WERI-Rb-1 (cell line): ENCODE measurements at regions not wholly inside any gene's neighbourhood (a gene's known extent, or its start where the extent isn't known, plus 50 kb on each side); places are given as distances from the start of the nearest gene placed in this dataset.
A peak's percentile ranks its signal among the peaks of the same experiment; 100 is the strongest.

Experiments
- DNase-seq: peaks from one replicate; pipeline ENCODE4 v3.0.0-alpha.2; 2020
- H3K27ac ChIP-seq: fragments of 250-450 bp; sonication (Bioruptor Pico); 2 replicates; pipeline ENCODE4 v1.5.1; 2020; ENCODE audit warnings: mild to moderate bottlenecking, moderate library complexity
- H3K27me3 ChIP-seq: fragments of 250-450 bp; sonication (Bioruptor Pico); 2 replicates; pipeline ENCODE4 v1.5.1; 2021; ENCODE audit warnings: mild to moderate bottlenecking, low read depth, moderate library complexity; ENCODE audit not compliant: insufficient read depth, severe bottlenecking
- H3K36me3 ChIP-seq: fragments of 250-450 bp; sonication (Bioruptor Pico); 2 replicates; pipeline ENCODE4 v1.5.1; 2020; ENCODE audit warnings: mild to moderate bottlenecking, moderate library complexity
- H3K4me3 ChIP-seq: 2 replicates; pipeline ENCODE4 v1.5.1; 2011; ENCODE audit warnings: low read depth, mild to moderate bottlenecking, control low read depth, low read length
- H3K9me3 ChIP-seq: fragments of 250-450 bp; sonication (Bioruptor Pico); 2 replicates; pipeline ENCODE4 v1.5.1; 2021; ENCODE audit warnings: mild to moderate bottlenecking, moderate library complexity; ENCODE audit not compliant: severe bottlenecking
- CTCF ChIP-seq: IDR thresholded peaks from 2 replicates; pipeline ENCODE4 v1.5.1; 2011; ENCODE audit warnings: low read depth, mild to moderate bottlenecking, control low read depth, inconsistent platforms, low read length

GRCh38 chr22:44438481-44439131, 59.4 kb downstream of the RTL6 start:
- no peak for DNase-seq
- no peak overlapping the region for H3K4me3 ChIP-seq
- H3K27me3 ChIP-seq, result no peaks in the 10 kb centered on the region
- no peak for TF ChIP-seq CTCF
- no peaks in the 10 kb centered on the region for H3K36me3 ChIP-seq
- no peak overlapping the region for H3K27ac ChIP-seq
- no peaks in the 10 kb centered on the region for H3K9me3 ChIP-seq

GRCh38 chr22:44438056-44438455, 60.0 kb downstream of the RTL6 start:
- Histone ChIP-seq H3K9me3 (no peaks in the 10 kb centered on the region), H3K27ac (no peak overlapping the region), H3K4me3 (no peak overlapping the region), H3K27me3 (no peaks in the 10 kb centered on the region), H3K36me3 (no peaks in the 10 kb centered on the region)
- peak; percentile 76 for TF ChIP-seq CTCF
- peak; percentile 53 for DNase-seq

- no peak for TF ChIP-seq CTCF
Observed at GRCh38 chr22:44437216-44438055, 60.6 kb downstream of the RTL6 start.

GRCh38 chr22:44436736-44437135, 61.3 kb downstream of the RTL6 start:
- TF ChIP-seq CTCF, result no peak
- Histone ChIP-seq H3K9me3 (no peaks in the 10 kb centered on the region), H3K4me3 (no peak overlapping the region), H3K27me3 (no peaks in the 10 kb centered on the region), H3K27ac (no peak overlapping the region), H3K36me3 (no peaks in the 10 kb centered on the region)
- DNase-seq, result no peak

More at GRCh38 chr22:44437216-44438055, 60.6 kb downstream of the RTL6 start:
- H3K4me3 ChIP-seq, result no peak overlapping the region
- H3K36me3 ChIP-seq, result no peaks in the 10 kb centered on the region
- no peaks in the 10 kb centered on the region for H3K27me3 ChIP-seq
- H3K27ac ChIP-seq, result no peak overlapping the region
- no peaks in the 10 kb centered on the region for H3K9me3 ChIP-seq
- DNase-seq, result no peak

- Histone ChIP-seq H3K9me3 (no peaks in the 10 kb centered on the region), H3K4me3 (no peak overlapping the region), H3K27ac (no peak overlapping the region), H3K36me3 (no peaks in the 10 kb centered on the region), H3K27me3 (no peaks in the 10 kb centered on the region)
- no peak for TF ChIP-seq CTCF
- DNase-seq, result no peak
Observed at GRCh38 chr22:44431256-44431655, 66.8 kb downstream of the RTL6 start.
